Transverse colon (tissue), 4 donors: ENCODE measurements at regions not wholly inside any gene's neighbourhood (a gene's known extent, or its start where the extent isn't known, plus 50 kb on each side); places are given as distances from the start of the nearest gene placed in this dataset.

ENCODE experiments used
- DNase-seq: peaks from one replicate; pipeline ENCODE4 v3.0.0-alpha.2; 2019
- H3K27ac ChIP-seq, 4 donors: fragments of 200-600 bp; sonication (generic); 2 replicates each; pipeline ENCODE4 v1.5.1; 2016 to 2018; ENCODE audit warnings: inconsistent platforms in 4 of 4
- H3K27me3 ChIP-seq: fragments of 200-600 bp; sonication (generic); 2 replicates; pipeline ENCODE4 v1.5.1; 2017; ENCODE audit warnings: inconsistent platforms
- H3K36me3 ChIP-seq, 4 donors: fragments of 200-600 bp; sonication (generic); 2 replicates each; pipeline ENCODE4 v1.5.1; 2017 to 2019; ENCODE audit warnings: inconsistent platforms in 4 of 4
- H3K4me1 ChIP-seq, 4 donors: fragments of 200-600 bp; sonication (generic); 2 replicates each; pipeline ENCODE4 v1.5.1; 2017 to 2020; ENCODE audit warnings: inconsistent platforms in 4 of 4
- H3K4me3 ChIP-seq, 4 donors: fragments of 200-600 bp; sonication (generic); 1 replicate in 1 of 4; 2 replicates in 3 of 4; pipeline versions ENCODE4 v1.5.1 to v1.6.1; 2017 to 2019; ENCODE audit warnings: inconsistent platforms in 4 of 4
- H3K9me3 ChIP-seq, 2 donors: fragments of 200-600 bp; sonication (generic); 2 replicates each; pipeline ENCODE4 v1.5.1; 2017 to 2019; ENCODE audit warnings: inconsistent platforms in 2 of 2
- CTCF ChIP-seq, 5 experiments: fragments of 200-600 bp in 3 of 5; fragments of 450-650 bp in 2 of 5; sonication (generic) in 3 of 5; IDR thresholded peaks; 1 replicate in 2 of 5; 2 replicates in 3 of 5; pipeline ENCODE4 v1.5.1; 2016 to 2017; ENCODE audit warnings: antibody characterized with exemption in 5 of 5, inconsistent platforms in 3 of 5, mild to moderate bottlenecking in 2 of 5, moderate library complexity in 1 of 5
- EP300 ChIP-seq: sonication (generic); formaldehyde crosslinking; IDR thresholded peaks from one replicate; pipeline ENCODE4 v1.6.1; 2017; ENCODE audit warnings: antibody characterized with exemption, low read depth
- POLR2A ChIP-seq: fragments of 450-650 bp; IDR thresholded peaks from one replicate; pipeline ENCODE4 v1.6.1; 2016; ENCODE audit warnings: antibody characterized with exemption, mild to moderate bottlenecking, moderate library complexity
- POLR2AphosphoS5 ChIP-seq, 3 donors: sonication (generic); formaldehyde crosslinking; IDR thresholded peaks; one replicate each; pipeline ENCODE4 v1.6.1; 2016; ENCODE audit warnings: antibody characterized with exemption in 3 of 3
- WGBS, 2 donors: methylation state at CpG; one replicate each; pipeline ENCODE4 v1.1.5; 2018; ENCODE audit warnings: low coverage in 1 of 2; 5-methylcytosine and 5-hydroxymethylcytosine counted together
- in situ Hi-C, 4 donors: fragments of 200-750 bp; cut with MboI; loops; one replicate each; pipeline versions ENCODE4 v1.15.0 to v1.15.1; 2017; ENCODE audit warnings: low sequenced_read_pairs in 3 of 4, low pct_ligation_motif_present in 1 of 4, low pct_unique_long_range_greater_than_20kb in 1 of 4
- intact Hi-C: fragments of 100-400 bp; cut with DNase I; formaldehyde crosslinking; loops from one replicate; pipeline ENCODE4 v1.15.1; 2023; ENCODE audit warnings: low total_unique reads

DNA sequence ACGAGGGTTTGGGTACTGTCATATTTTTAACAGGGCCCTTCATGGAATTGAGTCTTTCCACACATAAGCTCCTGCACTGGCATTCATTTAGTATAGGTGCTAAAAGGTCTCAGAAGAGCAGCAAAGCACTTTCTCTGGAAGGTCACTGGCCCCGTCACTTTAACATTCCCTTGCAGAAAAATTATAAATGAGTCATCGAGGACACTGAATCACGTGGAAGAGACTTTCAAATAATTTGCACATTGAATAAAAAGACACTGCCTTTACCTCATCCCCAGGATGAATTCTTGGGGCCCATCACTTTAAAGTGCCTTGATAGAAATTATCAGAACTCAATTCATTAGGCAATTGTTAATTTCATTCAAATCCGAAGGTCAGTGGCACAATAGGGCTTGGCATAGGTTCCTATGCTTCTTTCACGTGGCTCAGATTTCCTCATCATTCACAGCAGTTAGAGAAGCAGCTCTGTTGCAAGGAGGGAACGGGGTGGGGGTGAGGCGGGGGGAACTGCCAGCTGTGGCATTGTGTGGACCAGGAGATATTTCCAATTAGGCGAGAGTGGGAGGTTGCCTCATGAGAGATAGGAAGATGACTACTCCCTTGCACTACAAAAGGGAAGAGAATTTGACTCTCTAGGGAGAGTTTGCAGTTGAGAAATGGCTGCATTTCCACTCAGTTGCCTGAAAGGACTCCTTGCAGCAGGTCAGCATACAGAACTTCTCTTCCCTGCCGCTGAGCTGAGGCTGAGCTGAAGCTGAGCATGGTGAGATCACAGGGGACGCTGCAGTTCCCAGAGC lies 86.3 kb upstream of the NPAS2 start:
- intact Hi-C loops (loop anchor here (5.0 kb wide), 1 partner anchor 249 kb away; no protein-coding TSS in a partner anchor), in situ Hi-C loops (loop anchor here in 3 of 4 donors (5.0 to 10.0 kb wide), 2 partner anchors 249 to 251 kb away; no protein-coding TSS in a partner anchor)
- no peaks in the 10 kb centered on the region for H3K9me3 ChIP-seq
- no peaks in the 10 kb centered on the region for H3K27me3 ChIP-seq
- WGBS, 2 donors: 62 to 66% methylated on average over 4 to 11 of the region's 11 CpGs
- no peak for DNase-seq
- H3K36me3 ChIP-seq: no peaks in the 10 kb centered on the region
- H3K27ac ChIP-seq: no peak overlapping the region
- TF ChIP-seq POLR2AphosphoS5 (IDR thresholded peaks at IDR 0.05) (no peak), EP300 (no peak), POLR2A (no peak), CTCF (IDR thresholded peaks at IDR 0.05) (no peak)
- no peak overlapping the region for H3K4me3 ChIP-seq
- no peaks in the 10 kb centered on the region for H3K4me1 ChIP-seq

DNA sequence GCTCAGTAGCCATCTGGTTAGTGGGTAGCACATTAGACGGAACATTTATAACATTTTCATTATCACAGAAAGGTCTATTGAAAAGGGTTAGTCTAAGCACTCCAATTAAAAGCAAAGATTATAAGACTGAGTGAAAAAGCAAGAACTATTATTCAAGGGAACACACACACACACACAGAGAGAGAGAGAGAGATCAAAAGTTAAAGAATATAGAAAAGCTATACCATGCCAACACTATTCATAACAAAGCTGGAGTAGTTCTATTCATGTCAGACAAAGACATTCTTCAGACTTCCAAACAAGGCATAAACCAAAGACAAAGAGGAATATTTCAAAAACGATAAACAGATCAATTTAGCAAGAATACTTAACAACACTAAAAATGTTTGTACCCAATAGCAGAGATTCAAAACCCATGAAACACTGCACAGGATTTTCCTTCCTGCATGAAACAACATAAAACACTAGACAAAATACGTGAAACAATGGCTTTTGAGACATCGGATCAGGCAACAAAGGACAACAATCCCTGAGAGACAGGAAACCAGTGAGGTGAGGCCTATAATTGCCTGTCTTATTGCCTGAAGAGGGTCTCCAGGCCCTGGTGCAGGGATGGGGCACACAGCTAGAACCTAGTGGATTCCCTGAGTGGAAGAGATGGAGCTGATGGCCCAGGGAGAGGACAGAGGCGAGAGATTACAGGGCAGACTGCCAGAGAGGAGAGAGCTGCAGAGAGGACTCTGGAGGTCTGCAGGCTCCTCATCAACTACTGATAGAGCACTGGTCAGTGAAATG lies 83.6 kb upstream of the NPAS2 start:
- intact Hi-C loops: no loop called here
- no peak for DNase-seq
- Histone ChIP-seq H3K4me1 (no peaks in the 10 kb centered on the region), H3K27ac (no peak overlapping the region), H3K4me3 (no peak overlapping the region), H3K27me3 (no peaks in the 10 kb centered on the region), H3K36me3 (no peaks in the 10 kb centered on the region), H3K9me3 (no peaks in the 10 kb centered on the region)
- 83 to 89% methylated on average over 4 to 5 of the region's 5 CpGs for WGBS, 2 donors
- in situ Hi-C loops: loop anchor here in 2 of 4 donors (10.0 kb wide), 1 partner anchor 248 kb away; no protein-coding TSS in a partner anchor
- no peak for TF ChIP-seq EP300
- TF ChIP-seq POLR2AphosphoS5 (IDR thresholded peaks at IDR 0.05): no peak
- TF ChIP-seq POLR2A: no peak

DNA sequence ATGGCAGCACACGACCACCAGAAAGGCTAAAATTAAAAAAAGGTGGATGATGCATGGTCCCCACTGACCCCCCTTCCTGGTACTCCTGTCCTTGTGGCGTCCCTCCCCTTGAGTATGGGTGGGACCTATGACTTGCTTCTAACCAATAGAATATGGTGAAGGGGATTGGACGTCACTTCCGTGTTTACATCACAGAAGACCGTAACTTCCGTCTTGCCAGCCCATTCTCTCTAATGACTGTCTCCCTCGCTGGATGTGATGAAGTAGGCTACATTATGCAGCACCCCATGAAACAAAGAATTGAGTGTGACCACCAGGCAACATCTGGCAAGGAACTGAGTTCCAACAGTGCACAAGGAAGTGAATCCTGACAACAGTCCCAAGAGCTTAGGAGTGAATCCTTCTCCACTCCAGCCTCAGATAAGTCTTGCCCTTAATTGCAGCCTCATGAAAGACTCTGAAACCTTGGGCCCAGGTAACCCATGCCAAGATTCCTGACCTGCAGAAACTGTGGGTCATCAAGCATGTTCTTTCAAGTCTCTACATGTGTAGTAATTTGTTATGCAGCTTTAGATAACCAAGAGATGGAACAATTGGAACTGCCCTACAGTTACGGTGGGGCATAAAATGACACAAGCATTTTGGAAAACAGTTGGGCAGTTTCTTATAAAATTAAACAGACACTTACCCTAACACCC lies 80.1 kb upstream of the NPAS2 start:
- peaks cover 0 to 3% (median 2%) of the 10 kb centered on the region in 4 donors for H3K4me1 ChIP-seq
- intact Hi-C loops: no loop called here
- H3K27me3 ChIP-seq: no peaks in the 10 kb centered on the region
- H3K27ac ChIP-seq: no peak overlapping the region
- DNase-seq: no peak
- no peaks in the 10 kb centered on the region for H3K9me3 ChIP-seq
- TF ChIP-seq CTCF (IDR thresholded peaks at IDR 0.05): no peak
- TF ChIP-seq EP300: no peak
- no peak for TF ChIP-seq POLR2AphosphoS5 (IDR thresholded peaks at IDR 0.05)
- TF ChIP-seq POLR2A: no peak
- in situ Hi-C loops: loop anchor here in 2 of 4 donors (10.0 kb wide), 1 partner anchor 245 kb away; no protein-coding TSS in a partner anchor
- H3K4me3 ChIP-seq: no peak overlapping the region
- 86 to 98% methylated on average over 4 to 8 of the region's 8 CpGs for WGBS, 2 donors
- H3K36me3 ChIP-seq: no peaks in the 10 kb centered on the region

DNA sequence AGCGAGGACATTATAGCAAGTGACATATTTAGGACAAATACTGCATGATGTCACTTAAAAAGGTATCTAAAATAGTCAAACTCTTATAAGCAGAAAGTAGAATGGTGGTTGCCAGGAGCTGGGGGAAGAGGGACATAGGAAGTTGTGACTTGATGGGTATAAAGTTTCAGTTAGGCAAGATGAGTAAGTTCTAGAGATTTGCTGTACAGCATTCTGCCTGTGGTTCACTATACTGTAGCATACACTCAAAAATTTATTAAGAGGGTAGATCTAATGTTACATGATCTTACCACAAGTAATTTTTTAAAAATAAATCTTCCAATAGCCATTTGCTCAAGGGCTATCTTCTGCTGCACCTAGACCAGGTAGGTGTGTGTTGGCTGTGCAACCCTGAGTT lies 78.1 kb upstream of the NPAS2 start:
- no peak for DNase-seq
- TF ChIP-seq CTCF (IDR thresholded peaks at IDR 0.05) (no peak), POLR2AphosphoS5 (IDR thresholded peaks at IDR 0.05) (no peak), EP300 (no peak), POLR2A (no peak)
- no peaks in the 10 kb centered on the region for H3K27me3 ChIP-seq
- peak overlapping the region in 2 of 4 donors; percentile 5 to 58 for H3K27ac ChIP-seq
- peaks cover 0 to 3% (median 2%) of the 10 kb centered on the region in 4 donors for H3K4me1 ChIP-seq
- no peaks in the 10 kb centered on the region for H3K36me3 ChIP-seq
- H3K4me3 ChIP-seq: no peak overlapping the region
- in situ Hi-C loops (no loop called here), intact Hi-C loops (no loop called here)
- no peaks in the 10 kb centered on the region for H3K9me3 ChIP-seq
- 97% methylated on average over 1 of the region's 1 CpG; no CpG with 5 or more reads in 1 of the 2 donors for WGBS, 2 donors
